H1 (cell line): ENCODE measurements at regions not wholly inside any gene's neighbourhood (a gene's known extent, or its start where the extent isn't known, plus 50 kb on each side); places are given as distances from the start of the nearest gene placed in this dataset.

Source experiments
- KDM4A ChIP-seq: IDR thresholded peaks from one replicate; pipeline ENCODE4 v1.7.1; 2012; ENCODE audit warnings: low read depth, mild to moderate bottlenecking, moderate library complexity, low read length, inconsistent platforms; ENCODE audit not compliant: severe bottlenecking
- MAFK ChIP-seq: IDR thresholded peaks from 2 replicates; pipeline ENCODE4 v1.6.1; 2012; ENCODE audit warnings: low read depth, mild to moderate bottlenecking, improper control_type of control experiment, low read length
- POLR2A ChIP-seq, 2 experiments: IDR thresholded peaks; 1 replicate in 1 of 2; 2 replicates in 1 of 2; pipeline ENCODE4 v1.6.1; 2011; ENCODE audit warnings: low read depth in 2 of 2, low read length in 2 of 2, mild to moderate bottlenecking in 2 of 2; ENCODE audit errors: control extremely low read depth in 1 of 2
- SIN3A ChIP-seq, 2 experiments: IDR thresholded peaks in 1 of 2; conservative IDR thresholded peaks in 1 of 2; 2 replicates each; pipeline ENCODE4 v1.6.1; 2011 to 2012; ENCODE audit warnings: low read length in 2 of 2, improper control_type of control experiment in 1 of 2, low read depth in 1 of 2, mild to moderate bottlenecking in 1 of 2
- TAF1 ChIP-seq: IDR thresholded peaks from 2 replicates; pipeline ENCODE4 v1.6.1; 2011; ENCODE audit warnings: mild to moderate bottlenecking, low read depth, low read length
- TBP ChIP-seq: IDR thresholded peaks from 2 replicates; pipeline ENCODE4 v1.6.1; 2011; ENCODE audit warnings: low read depth, low read length, improper control_type of control experiment
- TF ChIP-seq, protein P1 (sequence below): fragments of 300-600 bp; sonication (generic); IDR thresholded peaks from 2 replicates; pipeline ENCODE4 v1.7.1; 2012; ENCODE audit warnings: low read length, moderate library complexity, mild to moderate bottlenecking, inconsistent platforms; ENCODE audit not compliant: insufficient replicate concordance
- TF ChIP-seq, protein P2 (sequence below): IDR thresholded peaks from 2 replicates; pipeline ENCODE4 v1.6.1; 2012; ENCODE audit warnings: inconsistent platforms

DNA sequence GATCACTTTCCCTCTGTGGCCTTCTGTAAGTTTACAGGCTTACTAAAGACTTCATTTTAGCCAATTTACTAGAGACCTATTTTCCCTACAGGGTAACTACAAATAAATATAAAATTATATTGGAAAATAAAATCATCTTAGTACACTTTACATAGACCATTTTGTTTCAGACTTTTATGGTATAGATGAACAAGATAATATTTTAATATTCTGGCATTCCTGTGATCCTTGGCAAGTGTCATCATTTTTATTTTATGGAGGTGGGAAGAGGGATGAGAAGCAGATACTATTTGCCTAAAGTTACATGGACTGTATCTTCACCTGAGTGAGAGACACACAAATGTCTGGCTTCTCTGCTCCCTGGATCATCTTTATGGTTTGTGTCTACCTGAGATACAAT, 149.6 kb upstream of the CWC22 start (continued):
- TF ChIP-seq, protein P1, sequence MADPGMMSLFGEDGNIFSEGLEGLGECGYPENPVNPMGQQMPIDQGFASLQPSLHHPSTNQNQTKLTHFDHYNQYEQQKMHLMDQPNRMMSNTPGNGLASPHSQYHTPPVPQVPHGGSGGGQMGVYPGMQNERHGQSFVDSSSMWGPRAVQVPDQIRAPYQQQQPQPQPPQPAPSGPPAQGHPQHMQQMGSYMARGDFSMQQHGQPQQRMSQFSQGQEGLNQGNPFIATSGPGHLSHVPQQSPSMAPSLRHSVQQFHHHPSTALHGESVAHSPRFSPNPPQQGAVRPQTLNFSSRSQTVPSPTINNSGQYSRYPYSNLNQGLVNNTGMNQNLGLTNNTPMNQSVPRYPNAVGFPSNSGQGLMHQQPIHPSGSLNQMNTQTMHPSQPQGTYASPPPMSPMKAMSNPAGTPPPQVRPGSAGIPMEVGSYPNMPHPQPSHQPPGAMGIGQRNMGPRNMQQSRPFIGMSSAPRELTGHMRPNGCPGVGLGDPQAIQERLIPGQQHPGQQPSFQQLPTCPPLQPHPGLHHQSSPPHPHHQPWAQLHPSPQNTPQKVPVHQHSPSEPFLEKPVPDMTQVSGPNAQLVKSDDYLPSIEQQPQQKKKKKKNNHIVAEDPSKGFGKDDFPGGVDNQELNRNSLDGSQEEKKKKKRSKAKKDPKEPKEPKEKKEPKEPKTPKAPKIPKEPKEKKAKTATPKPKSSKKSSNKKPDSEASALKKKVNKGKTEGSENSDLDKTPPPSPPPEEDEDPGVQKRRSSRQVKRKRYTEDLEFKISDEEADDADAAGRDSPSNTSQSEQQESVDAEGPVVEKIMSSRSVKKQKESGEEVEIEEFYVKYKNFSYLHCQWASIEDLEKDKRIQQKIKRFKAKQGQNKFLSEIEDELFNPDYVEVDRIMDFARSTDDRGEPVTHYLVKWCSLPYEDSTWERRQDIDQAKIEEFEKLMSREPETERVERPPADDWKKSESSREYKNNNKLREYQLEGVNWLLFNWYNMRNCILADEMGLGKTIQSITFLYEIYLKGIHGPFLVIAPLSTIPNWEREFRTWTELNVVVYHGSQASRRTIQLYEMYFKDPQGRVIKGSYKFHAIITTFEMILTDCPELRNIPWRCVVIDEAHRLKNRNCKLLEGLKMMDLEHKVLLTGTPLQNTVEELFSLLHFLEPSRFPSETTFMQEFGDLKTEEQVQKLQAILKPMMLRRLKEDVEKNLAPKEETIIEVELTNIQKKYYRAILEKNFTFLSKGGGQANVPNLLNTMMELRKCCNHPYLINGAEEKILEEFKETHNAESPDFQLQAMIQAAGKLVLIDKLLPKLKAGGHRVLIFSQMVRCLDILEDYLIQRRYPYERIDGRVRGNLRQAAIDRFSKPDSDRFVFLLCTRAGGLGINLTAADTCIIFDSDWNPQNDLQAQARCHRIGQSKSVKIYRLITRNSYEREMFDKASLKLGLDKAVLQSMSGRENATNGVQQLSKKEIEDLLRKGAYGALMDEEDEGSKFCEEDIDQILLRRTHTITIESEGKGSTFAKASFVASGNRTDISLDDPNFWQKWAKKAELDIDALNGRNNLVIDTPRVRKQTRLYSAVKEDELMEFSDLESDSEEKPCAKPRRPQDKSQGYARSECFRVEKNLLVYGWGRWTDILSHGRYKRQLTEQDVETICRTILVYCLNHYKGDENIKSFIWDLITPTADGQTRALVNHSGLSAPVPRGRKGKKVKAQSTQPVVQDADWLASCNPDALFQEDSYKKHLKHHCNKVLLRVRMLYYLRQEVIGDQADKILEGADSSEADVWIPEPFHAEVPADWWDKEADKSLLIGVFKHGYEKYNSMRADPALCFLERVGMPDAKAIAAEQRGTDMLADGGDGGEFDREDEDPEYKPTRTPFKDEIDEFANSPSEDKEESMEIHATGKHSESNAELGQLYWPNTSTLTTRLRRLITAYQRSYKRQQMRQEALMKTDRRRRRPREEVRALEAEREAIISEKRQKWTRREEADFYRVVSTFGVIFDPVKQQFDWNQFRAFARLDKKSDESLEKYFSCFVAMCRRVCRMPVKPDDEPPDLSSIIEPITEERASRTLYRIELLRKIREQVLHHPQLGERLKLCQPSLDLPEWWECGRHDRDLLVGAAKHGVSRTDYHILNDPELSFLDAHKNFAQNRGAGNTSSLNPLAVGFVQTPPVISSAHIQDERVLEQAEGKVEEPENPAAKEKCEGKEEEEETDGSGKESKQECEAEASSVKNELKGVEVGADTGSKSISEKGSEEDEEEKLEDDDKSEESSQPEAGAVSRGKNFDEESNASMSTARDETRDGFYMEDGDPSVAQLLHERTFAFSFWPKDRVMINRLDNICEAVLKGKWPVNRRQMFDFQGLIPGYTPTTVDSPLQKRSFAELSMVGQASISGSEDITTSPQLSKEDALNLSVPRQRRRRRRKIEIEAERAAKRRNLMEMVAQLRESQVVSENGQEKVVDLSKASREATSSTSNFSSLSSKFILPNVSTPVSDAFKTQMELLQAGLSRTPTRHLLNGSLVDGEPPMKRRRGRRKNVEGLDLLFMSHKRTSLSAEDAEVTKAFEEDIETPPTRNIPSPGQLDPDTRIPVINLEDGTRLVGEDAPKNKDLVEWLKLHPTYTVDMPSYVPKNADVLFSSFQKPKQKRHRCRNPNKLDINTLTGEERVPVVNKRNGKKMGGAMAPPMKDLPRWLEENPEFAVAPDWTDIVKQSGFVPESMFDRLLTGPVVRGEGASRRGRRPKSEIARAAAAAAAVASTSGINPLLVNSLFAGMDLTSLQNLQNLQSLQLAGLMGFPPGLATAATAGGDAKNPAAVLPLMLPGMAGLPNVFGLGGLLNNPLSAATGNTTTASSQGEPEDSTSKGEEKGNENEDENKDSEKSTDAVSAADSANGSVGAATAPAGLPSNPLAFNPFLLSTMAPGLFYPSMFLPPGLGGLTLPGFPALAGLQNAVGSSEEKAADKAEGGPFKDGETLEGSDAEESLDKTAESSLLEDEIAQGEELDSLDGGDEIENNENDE = no peak
- TF ChIP-seq KDM4A = no peak
- TF ChIP-seq, protein P2, sequence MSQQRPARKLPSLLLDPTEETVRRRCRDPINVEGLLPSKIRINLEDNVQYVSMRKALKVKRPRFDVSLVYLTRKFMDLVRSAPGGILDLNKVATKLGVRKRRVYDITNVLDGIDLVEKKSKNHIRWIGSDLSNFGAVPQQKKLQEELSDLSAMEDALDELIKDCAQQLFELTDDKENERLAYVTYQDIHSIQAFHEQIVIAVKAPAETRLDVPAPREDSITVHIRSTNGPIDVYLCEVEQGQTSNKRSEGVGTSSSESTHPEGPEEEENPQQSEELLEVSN = no peak
- TF ChIP-seq TAF1 = no peak
- no peak for TF ChIP-seq POLR2A (IDR thresholded peaks at IDR 0.05; ENCODE audit: control extremely low read depth in 1 of 2, low read depth in 2 of 2, low read length in 2 of 2)
- TF ChIP-seq TBP = no peak
- TF ChIP-seq MAFK = no peak
- TF ChIP-seq SIN3A (conservative IDR thresholded peaks at IDR 0.05 in 1 of 2, IDR thresholded peaks at IDR 0.05 in 1 of 2; ENCODE audit: low read depth in 1 of 2, low read length in 2 of 2) = no peak
- TF ChIP-seq, all 59 proteins: peak for 0
